Effector memory CD8-positive, alpha-beta T cell (primary cell): ENCODE measurements at regions not wholly inside any gene's neighbourhood (a gene's known extent, or its start where the extent isn't known, plus 50 kb on each side); places are given as distances from the start of the nearest gene placed in this dataset.
"Not testable (repeated sequence)": the region's sequence is repeated elsewhere in the genome, so short reads cannot be mapped to it uniquely, and the experiment has no call there.

Experiments used
- ATAC-seq: fragments of 150-1000 bp; cut with Tn5 transposase; replicated peaks from 2 replicates; pipeline ENCODE4 v1.10.0; 2021; ENCODE audit warnings: mild to moderate bottlenecking, moderate library complexity
- DNase-seq, 3 experiments: peaks; one replicate each; pipeline ENCODE4 v3.0.0; 2021
- H3K27ac Mint-ChIP-seq, 2 donors: one replicate each; pipeline ENCODE4 v1.8.0; 2022; ENCODE audit warnings: mild to moderate bottlenecking in 2 of 2, mixed read lengths in 2 of 2, moderate library complexity in 2 of 2
- H3K27me3 Mint-ChIP-seq, 2 donors: one replicate each; pipeline ENCODE4 v1.8.0; 2022; ENCODE audit warnings: mixed read lengths in 2 of 2
- H3K36me3 Mint-ChIP-seq: one replicate; pipeline ENCODE4 v1.8.0; 2022; ENCODE audit warnings: mild to moderate bottlenecking, moderate library complexity, mixed read lengths; ENCODE audit not compliant: insufficient read depth
- H3K4me1 Mint-ChIP-seq, 2 donors: one replicate each; pipeline ENCODE4 v1.8.0; 2022; ENCODE audit warnings: low read depth in 2 of 2, mixed read lengths in 2 of 2
- H3K4me3 Mint-ChIP-seq, 2 donors: one replicate each; pipeline ENCODE4 v1.8.0; 2022; ENCODE audit warnings: mild to moderate bottlenecking in 2 of 2, mixed read lengths in 2 of 2, moderate library complexity in 2 of 2
- H3K9me3 Mint-ChIP-seq, 2 donors: one replicate each; pipeline ENCODE4 v1.8.0; 2022; ENCODE audit warnings: mixed read lengths in 2 of 2

GRCh38 chr13:73531014-73531413 is 472.2 kb downstream of the KLF5 start:
- Mint-ChIP-seq H3K4me3 (no peak overlapping the region), H3K4me1 (no peaks in the 10 kb centered on the region), H3K27me3 (peaks cover 0 to 6% of the 10 kb centered on the region in 2 donors), H3K9me3 (peaks cover 0 to 2% of the 10 kb centered on the region in 2 donors), H3K27ac (no peak overlapping the region), H3K36me3 (no peaks in the 10 kb centered on the region)
- DNase-seq (no peak), ATAC-seq (no peak)

DNA sequence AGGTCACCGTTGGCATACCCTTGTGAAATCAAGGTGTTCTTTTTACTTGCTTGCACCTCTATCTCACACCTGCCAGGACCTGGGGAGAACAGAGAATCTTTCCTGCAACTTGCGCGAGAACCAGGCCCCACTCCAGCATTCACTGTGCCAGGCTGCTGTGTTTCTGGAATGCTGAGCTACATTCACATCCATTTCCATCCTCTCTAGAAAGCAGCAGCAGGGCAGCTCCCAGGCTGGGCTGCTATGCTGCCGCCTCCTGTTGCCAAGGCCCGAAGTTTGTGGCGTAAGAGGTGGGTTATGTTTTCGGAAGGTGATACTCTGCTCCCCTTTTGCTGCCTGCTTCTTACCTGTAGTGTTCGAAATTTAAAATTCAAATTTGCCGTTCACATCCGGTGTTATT is 464.1 kb downstream of the KLF5 start:
- H3K9me3 Mint-ChIP-seq = no peaks in the 10 kb centered on the region
- H3K4me3 Mint-ChIP-seq = no peak overlapping the region
- H3K27ac Mint-ChIP-seq = no peak overlapping the region
- peaks cover 0 to 12% of the 10 kb centered on the region in 2 donors for H3K27me3 Mint-ChIP-seq
- no peaks in the 10 kb centered on the region for H3K36me3 Mint-ChIP-seq
- H3K4me1 Mint-ChIP-seq = peaks cover 0 to 6% of the 10 kb centered on the region in 2 donors
- ATAC-seq (no peak), DNase-seq (no peak)

DNA sequence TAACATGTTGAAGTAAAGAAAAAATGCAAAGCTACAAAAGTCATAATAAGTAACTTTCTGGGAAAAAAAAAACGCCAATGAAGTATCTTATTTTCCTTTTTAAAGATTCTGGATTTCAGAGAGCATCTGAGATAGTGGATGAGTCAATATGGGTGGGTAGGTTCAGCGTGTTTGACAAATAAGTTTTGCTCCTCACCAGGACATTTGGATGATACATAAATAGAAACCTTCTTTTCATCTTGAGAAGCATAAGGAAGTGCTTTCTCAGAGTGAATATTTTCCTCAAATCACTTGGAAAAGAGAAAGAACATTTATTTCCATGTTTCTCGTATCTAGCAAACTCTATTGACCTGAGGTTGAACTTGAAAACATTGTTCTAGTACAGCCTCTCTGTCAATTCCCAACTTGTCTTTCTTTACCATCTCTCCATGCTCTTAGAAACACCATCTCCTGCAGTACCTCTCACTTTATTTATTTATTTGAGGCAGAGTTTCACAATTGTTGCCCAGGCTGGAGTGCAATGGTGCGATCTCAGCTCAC is 463.2 kb downstream of the KLF5 start:
- Mint-ChIP-seq H3K4me1 (peaks cover 0 to 6% of the 10 kb centered on the region in 2 donors), H3K27me3 (peaks cover 0 to 19% of the 10 kb centered on the region in 2 donors), H3K9me3 (no peaks in the 10 kb centered on the region), H3K36me3 (no peaks in the 10 kb centered on the region), H3K4me3 (no peak overlapping the region), H3K27ac (peak overlapping the region; percentile 2)
- ATAC-seq = no peak
- DNase-seq = no peak

- Mint-ChIP-seq H3K27ac (peak overlapping the region; percentile 56 to 74), H3K36me3 (no peaks in the 10 kb centered on the region), H3K4me3 (peak overlapping the region; percentile 35 to 50), H3K4me1 (peaks cover 0 to 6% of the 10 kb centered on the region in 2 donors), H3K27me3 (peaks cover 0 to 21% of the 10 kb centered on the region in 2 donors), H3K9me3 (no peaks in the 10 kb centered on the region)
- DNase-seq = no peak
- ATAC-seq = peak; percentile 66
These were observed 462.5 kb downstream of the KLF5 start for GRCh38 chr13:73521290-73521624.

DNA sequence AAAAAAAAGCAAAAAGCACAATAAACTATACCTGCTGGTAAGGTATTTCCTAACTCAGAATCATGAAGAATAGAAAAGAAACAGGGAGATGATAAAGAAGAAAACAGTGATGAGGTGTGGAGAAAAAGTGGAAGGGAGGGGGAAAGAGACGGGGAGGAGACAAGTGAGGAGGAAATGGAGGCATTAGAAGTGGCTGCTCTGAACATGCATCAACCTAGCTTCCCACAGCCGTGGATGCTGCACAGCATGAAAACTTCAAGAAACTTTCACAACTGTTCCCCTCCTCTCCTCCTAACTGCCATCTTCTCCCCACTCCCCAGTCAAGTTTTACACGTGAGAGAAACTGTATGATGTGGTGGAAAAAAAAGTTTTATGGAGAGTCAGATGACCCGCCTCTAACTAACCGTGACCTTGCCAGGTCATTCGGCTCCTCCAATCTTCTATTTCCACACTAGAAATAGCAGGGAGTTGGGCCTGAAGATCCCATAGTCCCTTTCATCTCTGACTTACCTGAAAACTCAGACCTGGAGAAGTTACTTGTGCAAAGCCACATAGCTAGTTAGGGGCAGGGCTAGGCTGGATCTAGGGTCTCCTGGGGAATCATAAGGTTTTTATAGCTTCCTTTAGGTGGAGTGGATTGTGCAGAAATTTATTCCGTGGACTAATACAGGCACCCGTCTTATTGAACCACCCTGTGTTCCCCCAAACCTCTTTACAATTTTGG is 461.9 kb downstream of the KLF5 start:
- peaks cover 0 to 23% of the 10 kb centered on the region in 2 donors for H3K27me3 Mint-ChIP-seq
- H3K4me1 Mint-ChIP-seq = peaks cover 0 to 6% of the 10 kb centered on the region in 2 donors
- DNase-seq (no peak), ATAC-seq (peak; percentile 45)
- H3K4me3 Mint-ChIP-seq = peak overlapping the region; percentile 35 to 50
- H3K27ac Mint-ChIP-seq = peak overlapping the region; percentile 56 to 74
- H3K36me3 Mint-ChIP-seq = no peaks in the 10 kb centered on the region
- no peaks in the 10 kb centered on the region for H3K9me3 Mint-ChIP-seq

DNA sequence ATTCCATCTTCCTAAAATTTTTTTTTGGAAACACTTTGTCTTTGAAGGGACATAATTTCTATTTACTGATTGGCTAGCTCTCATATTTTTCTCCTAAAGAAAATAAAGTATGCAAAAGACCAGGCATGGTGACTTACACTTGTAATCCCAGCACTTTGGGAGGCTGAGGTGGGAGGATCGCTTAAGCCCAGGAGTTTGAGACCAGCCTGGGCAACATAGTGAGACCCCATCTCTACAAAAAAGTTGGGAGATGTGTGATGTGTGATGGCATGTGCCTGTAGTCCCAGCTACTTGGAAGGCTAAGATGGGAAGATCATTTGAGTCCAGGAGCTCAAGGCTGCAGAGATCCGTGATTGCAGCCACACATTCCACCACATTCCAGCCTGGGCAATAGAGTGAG is 461.3 kb downstream of the KLF5 start:
- H3K27ac Mint-ChIP-seq, H3K4me1 Mint-ChIP-seq, H3K36me3 Mint-ChIP-seq, ATAC-seq, H3K9me3 Mint-ChIP-seq, DNase-seq: not testable (repeated sequence)
- peak overlapping the region; percentile 35 to 50 for H3K4me3 Mint-ChIP-seq
- peaks cover 0 to 23% of the 10 kb centered on the region in 2 donors for H3K27me3 Mint-ChIP-seq

GRCh38 chr13:73519396-73520116 is 460.8 kb downstream of the KLF5 start:
- Mint-ChIP-seq H3K4me3 (no peak overlapping the region), H3K4me1 (peaks cover 0 to 6% of the 10 kb centered on the region in 2 donors), H3K9me3 (no peaks in the 10 kb centered on the region), H3K27me3 (peaks cover 0 to 23% of the 10 kb centered on the region in 2 donors), H3K36me3 (no peaks in the 10 kb centered on the region), H3K27ac (no peak overlapping the region)
- no peak for ATAC-seq
- no peak for DNase-seq

DNA sequence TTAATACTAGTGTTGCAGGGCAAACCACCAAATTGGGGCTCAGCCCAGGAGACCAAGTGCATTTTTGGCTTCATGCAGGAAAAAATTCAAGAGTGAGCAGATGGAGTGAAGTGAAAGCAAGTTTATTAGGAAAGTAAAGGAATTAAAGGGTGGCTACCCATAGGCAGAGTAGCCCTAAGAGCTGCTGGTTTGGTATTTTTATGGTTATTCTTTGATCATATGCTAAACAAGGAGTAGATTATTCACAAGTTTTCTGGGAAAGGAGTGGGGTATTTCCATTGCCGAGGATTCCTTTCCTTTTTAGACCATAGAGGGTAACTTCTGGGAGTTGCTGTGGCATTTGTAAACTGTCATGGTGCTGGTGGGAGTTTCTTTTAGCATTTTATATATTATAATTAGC is 459.0 kb downstream of the KLF5 start:
- Mint-ChIP-seq H3K27ac (no peak overlapping the region), H3K4me1 (peaks cover 0 to 6% of the 10 kb centered on the region in 2 donors), H3K9me3 (no peaks in the 10 kb centered on the region), H3K27me3 (peaks cover 3 to 35% of the 10 kb centered on the region in 2 donors), H3K36me3 (no peaks in the 10 kb centered on the region), H3K4me3 (no peak overlapping the region)
- ATAC-seq = no peak
- DNase-seq = no peak

GRCh38 chr13:73516731-73517130 is 457.9 kb downstream of the KLF5 start:
- Mint-ChIP-seq H3K4me1 (peaks cover 0 to 6% of the 10 kb centered on the region in 2 donors), H3K4me3 (no peak overlapping the region), H3K36me3 (no peaks in the 10 kb centered on the region), H3K27ac (no peak overlapping the region), H3K27me3 (peaks cover 8 to 39% of the 10 kb centered on the region in 2 donors), H3K9me3 (no peaks in the 10 kb centered on the region)
- DNase-seq (no peak), ATAC-seq (no peak)

GRCh38 chr13:73514208-73514607 is 455.4 kb downstream of the KLF5 start:
- H3K4me1 Mint-ChIP-seq = no peaks in the 10 kb centered on the region
- H3K36me3 Mint-ChIP-seq = no peaks in the 10 kb centered on the region
- no peak for ATAC-seq
- peaks cover 8 to 27% of the 10 kb centered on the region in 2 donors for H3K27me3 Mint-ChIP-seq
- no peaks in the 10 kb centered on the region for H3K9me3 Mint-ChIP-seq
- no peak overlapping the region for H3K4me3 Mint-ChIP-seq
- no peak for DNase-seq
- H3K27ac Mint-ChIP-seq = no peak overlapping the region

DNA sequence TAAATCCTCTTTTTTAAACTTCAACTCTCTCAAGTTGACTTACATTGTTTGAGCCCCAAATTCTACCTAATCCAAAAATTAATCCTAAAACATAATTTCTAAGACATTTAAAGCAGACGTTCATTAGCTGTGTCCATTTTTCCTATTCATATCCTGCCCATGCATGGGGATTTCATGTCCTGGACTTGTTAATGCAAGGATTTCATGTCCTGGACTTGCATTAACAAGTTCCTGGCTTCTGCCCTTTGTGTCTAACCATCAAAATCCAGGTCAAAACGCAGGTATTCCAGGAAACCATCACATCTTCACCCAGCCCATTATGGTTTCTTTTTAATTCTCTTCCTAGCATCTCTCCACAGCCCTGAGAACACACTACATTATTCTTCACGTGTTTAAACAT is 454.9 kb downstream of the KLF5 start:
- Mint-ChIP-seq H3K4me1 (no peaks in the 10 kb centered on the region), H3K27me3 (peaks cover 8 to 27% of the 10 kb centered on the region in 2 donors), H3K36me3 (no peaks in the 10 kb centered on the region), H3K4me3 (no peak overlapping the region), H3K9me3 (no peaks in the 10 kb centered on the region), H3K27ac (no peak overlapping the region)
- DNase-seq = no peak
- no peak for ATAC-seq

GRCh38 chr13:73508841-73509240 is 450.0 kb downstream of the KLF5 start:
- Mint-ChIP-seq H3K4me3 (no peak overlapping the region), H3K27ac (no peak overlapping the region), H3K36me3 (no peaks in the 10 kb centered on the region), H3K4me1 (no peaks in the 10 kb centered on the region), H3K27me3 (peaks cover 8 to 20% of the 10 kb centered on the region in 2 donors), H3K9me3 (no peaks in the 10 kb centered on the region)
- no peak for DNase-seq
- no peak for ATAC-seq

- peaks cover 0 to 6% of the 10 kb centered on the region in 2 donors for H3K27me3 Mint-ChIP-seq
- ATAC-seq = no peak
- H3K4me1 Mint-ChIP-seq = no peaks in the 10 kb centered on the region
- H3K27ac Mint-ChIP-seq = no peak overlapping the region
- H3K9me3 Mint-ChIP-seq = no peaks in the 10 kb centered on the region
- H3K4me3 Mint-ChIP-seq = no peak overlapping the region
- DNase-seq = no peak
- H3K36me3 Mint-ChIP-seq = no peaks in the 10 kb centered on the region
These were observed 446.6 kb downstream of the KLF5 start for GRCh38 chr13:73505376-73505890.

- no peak for ATAC-seq
- H3K4me1 Mint-ChIP-seq = no peaks in the 10 kb centered on the region
- no peak overlapping the region for H3K4me3 Mint-ChIP-seq
- H3K36me3 Mint-ChIP-seq = no peaks in the 10 kb centered on the region
- peaks cover 0 to 5% of the 10 kb centered on the region in 2 donors for H3K27me3 Mint-ChIP-seq
- no peak overlapping the region for H3K27ac Mint-ChIP-seq
- no peak for DNase-seq
- H3K9me3 Mint-ChIP-seq = no peaks in the 10 kb centered on the region
These were observed 440.9 kb downstream of the KLF5 start for GRCh38 chr13:73499695-73500094.
